Stimulated activated CD4-positive, alpha-beta T cell treated with anti-CD3 and anti-CD28 coated beads, Interleukin-12 subunit alpha, Interleukin-12 subunit beta, amount 100 ng/mL, for 24 hours (primary cell): ENCODE measurements at regions not wholly inside any gene's neighbourhood (a gene's known extent, or its start where the extent isn't known, plus 50 kb on each side); places are given as distances from the start of the nearest gene placed in this dataset.

Source experiments
- DNase-seq, 2 experiments: peaks; one replicate each; pipeline ENCODE4 v3.0.0-alpha.2; 2020; ENCODE audit warnings: low read depth in 2 of 2

- no peak for DNase-seq
Observed at GRCh38 chr22:46066691-46067090, 83.6 kb upstream of the PPARA start.

GRCh38 chr22:46067159-46068111 lies 82.9 kb upstream of the PPARA start:
- no peak for DNase-seq

GRCh38 chr22:46068181-46068592 lies 82.1 kb upstream of the PPARA start:
- DNase-seq, result no peak

GRCh38 chr22:46068593-46069491 lies 81.5 kb upstream of the PPARA start:
- DNase-seq, result no peak

GRCh38 chr22:46069521-46070214 lies 80.7 kb upstream of the PPARA start:
- DNase-seq, result peak in 1 of 2 experiments; percentile 38

GRCh38 chr22:46070215-46070802 lies 80.0 kb upstream of the PPARA start:
- peak in 1 of 2 experiments; percentile 20 for DNase-seq

- peak; percentile 27 to 38 for DNase-seq
Observed at GRCh38 chr22:46070803-46071450, 79.4 kb upstream of the PPARA start.

- peak; percentile 56 to 57 for DNase-seq
Observed at GRCh38 chr22:46071451-46072109, 78.7 kb upstream of the PPARA start.

- peak in 1 of 2 experiments; percentile 53 for DNase-seq
Observed at GRCh38 chr22:46072110-46072881, 78.0 kb upstream of the PPARA start.

- DNase-seq, result no peak
Observed at GRCh38 chr22:46072981-46073682, 77.2 kb upstream of the PPARA start.

GRCh38 chr22:46073683-46074504 lies 76.4 kb upstream of the PPARA start:
- DNase-seq, result no peak

- no peak for DNase-seq
Observed at GRCh38 chr22:46074771-46075551, 75.4 kb upstream of the PPARA start.

- DNase-seq, result no peak
Observed at GRCh38 chr22:46075764-46076531, 74.4 kb upstream of the PPARA start.

- no peak for DNase-seq
Observed at GRCh38 chr22:46076651-46077339, 73.5 kb upstream of the PPARA start.

GRCh38 chr22:46077669-46078099 lies 72.6 kb upstream of the PPARA start:
- no peak for DNase-seq
